ENCODE measurements at regions not wholly inside any gene's neighbourhood (a gene's known extent, or its start where the extent isn't known, plus 50 kb on each side); places are given as distances from the start of the nearest gene placed in this dataset.
"Not testable (repeated sequence)": the region's sequence is repeated elsewhere in the genome, so short reads cannot be mapped to it uniquely, and the experiment has no call there.

DNA sequence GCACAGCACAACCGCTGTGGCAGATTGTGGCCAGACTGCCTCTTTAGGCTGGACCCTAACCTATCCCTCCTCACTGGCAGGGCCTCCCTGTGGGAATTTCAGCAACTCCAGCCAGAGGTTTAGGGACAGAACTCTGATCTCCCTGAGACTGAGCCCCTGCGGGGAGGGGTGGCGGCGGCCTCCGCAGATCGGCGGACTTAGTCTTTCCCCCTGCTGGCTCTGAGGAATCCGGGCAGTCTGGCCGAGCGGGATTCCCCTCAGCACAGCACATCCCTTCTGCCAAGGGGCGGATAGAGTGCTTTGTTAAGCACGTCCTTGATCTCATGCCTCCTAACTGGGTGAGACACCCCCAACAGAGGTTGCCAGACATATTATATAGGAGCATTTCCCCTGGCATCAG lies 224.2 kb upstream of the NPY start:
- no peak for DNase-seq

DNA sequence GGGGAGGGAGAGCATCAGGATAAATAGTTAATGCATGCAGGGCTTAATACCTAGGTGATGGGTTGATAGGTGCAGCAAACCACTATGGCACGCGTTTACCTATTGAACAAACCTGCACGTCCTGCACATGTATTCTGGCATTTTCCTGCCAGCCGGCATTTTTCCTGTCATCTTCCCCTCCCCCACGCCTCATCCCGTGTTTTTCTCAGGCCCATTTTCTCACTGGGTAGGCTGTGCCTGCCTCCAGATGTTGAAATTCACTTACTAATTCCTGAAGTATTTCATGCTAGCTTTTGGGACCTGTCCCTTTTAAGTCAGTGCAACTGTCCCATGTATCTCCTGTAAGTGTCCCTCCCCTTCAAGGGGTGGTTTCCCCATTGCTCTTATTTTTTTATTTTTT lies 220.3 kb upstream of the NPY start:
- DNase-seq: no peak

DNA sequence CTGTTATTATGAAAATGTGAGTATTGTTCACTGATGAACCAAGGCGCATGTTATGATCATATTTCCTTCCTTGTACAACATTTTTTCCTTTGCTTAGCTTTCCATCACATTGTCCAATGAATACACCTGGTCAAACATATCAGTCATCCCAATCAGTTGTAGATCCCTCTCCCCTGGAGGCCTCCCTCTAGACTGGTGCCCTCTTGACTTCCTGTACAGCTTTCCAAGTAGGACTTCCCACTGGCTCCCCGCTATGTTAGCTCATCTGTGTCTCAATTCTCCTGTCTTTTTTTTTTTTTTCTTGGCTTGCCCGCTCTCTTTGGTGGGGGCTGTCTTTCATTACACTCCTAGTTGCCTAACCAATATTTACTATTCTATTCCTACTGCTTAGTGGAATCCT lies 214.2 kb upstream of the NPY start:
- DNase-seq: no peak

DNA sequence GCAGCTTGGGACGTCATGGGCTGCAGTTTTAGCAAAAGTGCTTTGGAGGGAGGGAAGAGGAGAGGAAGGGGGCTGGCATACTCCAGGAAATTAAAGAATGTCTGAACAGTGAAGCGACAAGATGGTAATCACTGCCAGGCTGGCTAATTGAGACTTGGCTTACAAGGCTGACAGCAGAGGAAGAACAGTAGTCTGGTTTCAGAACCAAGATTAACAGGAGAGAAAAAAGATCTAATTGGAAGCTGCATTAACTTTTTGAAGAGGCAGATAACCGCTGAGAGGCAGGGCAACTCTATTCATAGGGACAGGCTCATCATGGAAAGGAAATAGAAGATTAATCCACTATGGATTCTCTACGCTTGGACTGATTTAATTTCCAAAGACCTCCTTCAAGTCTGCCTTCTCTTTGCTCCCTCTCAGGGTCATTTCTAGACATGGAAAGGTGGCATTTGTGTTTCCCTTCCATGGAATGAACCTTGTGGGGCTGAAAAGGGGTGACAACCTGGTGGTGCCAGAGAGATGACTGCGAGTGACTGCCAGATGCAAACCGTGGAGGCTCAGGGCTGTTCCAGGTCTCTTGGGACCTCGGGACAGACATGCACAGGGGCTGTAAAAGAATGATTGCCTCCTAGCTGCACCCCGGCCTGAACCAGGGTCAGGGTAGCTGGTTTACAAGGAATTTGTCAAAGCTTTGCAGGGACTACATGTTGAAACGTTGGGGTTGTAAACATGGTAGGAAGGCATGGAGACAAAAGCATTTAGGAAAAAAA lies 210.2 kb upstream of the NPY start:
- DNase-seq: no peak

DNA sequence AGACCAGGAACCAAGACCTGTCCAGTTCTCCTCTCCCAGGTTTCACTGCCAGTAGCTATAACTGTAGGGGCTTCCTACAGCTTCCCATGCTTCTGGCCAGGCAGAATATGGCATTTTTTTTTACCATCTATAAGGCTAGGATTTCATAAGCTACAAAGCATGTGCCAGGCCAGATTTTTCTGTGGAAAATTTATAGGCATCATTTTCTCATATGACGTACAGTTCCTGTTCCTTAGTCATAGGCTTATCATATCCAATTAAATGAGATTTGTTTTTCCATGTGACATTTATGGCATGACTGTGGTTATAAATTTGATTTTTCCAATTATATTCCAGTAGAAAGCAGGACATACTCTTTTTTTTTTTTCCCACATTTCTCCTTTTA lies 208.6 kb upstream of the NPY start:
- no peak for DNase-seq

DNA sequence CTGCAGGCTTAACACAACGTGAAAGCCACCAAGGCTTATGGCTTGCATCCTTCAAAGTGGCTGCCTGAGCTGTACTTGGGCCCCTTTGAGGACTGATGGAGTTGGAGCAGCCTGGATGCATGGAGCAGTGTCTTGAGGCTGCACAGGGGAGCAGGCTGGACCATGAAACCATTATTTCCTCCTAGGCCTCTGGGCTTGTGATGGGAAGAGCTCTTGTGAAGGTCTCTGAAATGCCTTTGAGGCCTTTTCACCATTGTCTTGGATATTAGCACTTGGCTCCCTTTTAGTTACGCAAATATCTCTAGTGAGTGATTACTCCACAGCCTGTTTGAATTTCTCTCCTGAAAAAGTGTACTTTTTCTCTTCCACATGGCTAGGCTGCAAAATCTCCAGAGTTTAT lies 201.2 kb upstream of the NPY start:
- DNase-seq: no peak

DNA sequence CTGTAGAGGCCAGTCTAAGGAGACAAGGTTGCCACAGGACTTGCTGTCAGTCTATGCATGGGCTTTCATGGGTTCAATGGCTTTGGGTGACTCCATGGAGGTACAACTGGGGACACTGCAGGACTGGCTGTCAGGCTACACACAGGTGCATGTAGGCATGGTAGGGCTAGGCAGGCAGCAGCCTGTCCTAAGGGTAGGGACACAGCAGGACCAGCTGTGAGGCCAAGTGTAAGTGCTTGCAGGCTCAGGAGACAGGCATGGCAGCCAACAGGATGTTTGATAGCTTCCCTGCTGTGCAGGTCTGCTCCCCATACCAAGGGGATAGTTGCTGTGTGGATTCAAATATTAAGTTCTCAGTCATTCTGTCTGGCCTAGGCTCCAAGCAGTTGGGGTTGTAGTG lies 181.0 kb upstream of the NPY start:
- DNase-seq: no peak

DNA sequence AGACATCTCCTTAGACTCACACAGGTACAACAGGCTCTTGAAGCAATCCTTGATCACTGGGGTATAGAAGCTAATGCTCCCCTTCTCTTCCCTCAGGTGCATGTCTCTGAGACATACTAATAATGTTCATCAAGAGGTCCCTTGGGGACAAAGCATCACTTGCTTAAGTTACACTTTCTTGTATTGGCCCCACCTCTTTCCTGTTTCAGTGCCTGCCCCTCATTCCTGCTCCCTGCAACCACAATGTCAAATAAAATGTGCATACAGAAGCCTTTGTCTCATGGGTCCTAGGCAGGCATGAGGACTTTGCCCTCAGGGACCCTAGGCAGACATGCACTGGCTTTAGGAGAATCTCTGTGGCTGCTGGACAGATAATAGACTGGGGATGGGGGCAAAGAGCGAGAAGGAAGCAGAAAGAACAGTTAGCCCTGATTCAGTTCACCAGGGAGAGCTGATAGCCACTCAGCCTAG lies 175.0 kb upstream of the NPY start:
- DNase-seq: no peak

DNA sequence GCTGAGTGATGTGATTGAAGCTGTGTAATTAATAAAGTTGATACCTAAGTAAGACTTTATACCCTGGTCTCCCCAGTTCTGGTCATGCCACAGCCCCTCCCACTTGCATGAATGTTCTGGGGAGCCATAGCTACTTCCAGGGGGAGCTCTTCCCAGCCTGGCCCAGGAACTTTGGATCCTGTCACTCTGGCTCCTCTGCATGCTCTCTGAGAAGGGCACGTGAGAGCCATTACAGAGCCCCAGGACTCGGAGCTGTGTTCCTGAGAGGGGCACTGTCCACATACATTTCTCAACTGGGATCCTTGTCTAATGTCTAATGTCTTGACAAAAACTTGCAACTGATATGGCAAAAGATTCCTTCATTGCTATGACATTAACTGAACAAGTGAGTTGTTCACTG lies 173.9 kb upstream of the NPY start:
- no peak for DNase-seq

DNA sequence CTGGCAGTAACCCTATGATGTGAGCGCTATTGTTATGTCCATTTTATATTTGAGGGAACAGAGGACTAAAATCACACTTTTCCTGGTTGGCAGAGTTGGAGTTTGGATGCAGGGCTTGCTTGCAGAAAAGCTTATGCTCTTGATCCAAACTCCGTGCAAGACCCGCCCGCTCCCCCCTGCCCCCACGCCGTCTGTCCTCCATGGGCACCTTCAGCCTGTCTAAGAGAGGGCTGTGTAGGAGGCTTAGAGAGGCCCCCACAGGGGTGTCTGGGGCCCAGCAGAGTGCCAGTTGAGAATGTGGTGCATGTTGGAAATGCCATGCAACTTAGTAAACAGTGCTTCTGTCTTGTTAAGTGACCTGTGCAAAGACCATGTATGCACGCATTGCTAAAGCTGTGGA lies 170.5 kb upstream of the NPY start:
- DNase-seq: no peak

DNA sequence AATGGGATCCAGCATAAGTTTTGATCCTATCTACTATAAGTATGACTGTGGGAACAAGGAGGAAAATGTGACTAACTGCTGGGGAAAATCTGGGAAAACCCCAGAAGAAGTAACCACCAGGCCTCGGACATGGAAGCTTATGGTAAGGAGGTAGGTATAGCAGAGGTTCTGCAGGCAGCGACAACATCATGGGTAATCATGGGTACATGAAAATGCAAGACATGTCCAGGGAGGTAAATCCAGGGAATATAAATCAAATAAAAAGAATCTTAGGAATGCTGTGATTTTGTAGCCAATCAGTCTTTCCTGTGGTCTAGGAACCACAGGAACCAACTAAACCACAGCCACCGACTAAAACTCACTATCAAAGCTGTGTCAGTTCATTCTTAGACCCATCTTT lies 168.3 kb upstream of the NPY start:
- DNase-seq: no peak

DNA sequence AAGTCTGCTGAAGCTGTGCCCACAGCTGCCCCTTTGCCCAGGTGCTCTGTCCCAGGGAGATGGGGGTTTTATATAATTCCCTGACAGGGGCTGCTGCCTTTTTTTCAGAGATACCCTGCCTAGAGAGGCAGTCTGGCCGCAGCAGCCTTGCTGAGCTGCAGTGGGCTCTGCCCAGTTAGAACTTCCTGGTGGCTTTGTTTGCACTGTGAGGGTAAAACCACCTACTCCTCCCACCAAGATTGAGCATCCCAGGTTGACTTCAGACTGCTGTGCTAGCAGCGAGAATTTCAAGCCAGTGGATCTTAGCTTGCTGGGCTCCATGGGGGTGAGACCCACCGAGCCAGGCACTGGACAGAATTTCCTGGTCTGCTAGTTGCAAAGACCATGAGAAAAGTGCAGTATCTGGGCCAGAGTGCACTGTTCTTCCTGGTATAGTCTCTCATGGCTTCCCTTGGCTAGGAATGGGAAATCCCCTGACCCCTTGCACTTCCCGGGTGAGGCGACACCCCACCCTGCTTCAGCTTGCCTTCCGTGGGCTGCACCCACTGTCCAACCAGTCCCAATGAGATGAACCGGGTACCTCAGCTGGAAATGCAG lies 166.0 kb upstream of the NPY start:
- DNase-seq: not testable (repeated sequence)

DNA sequence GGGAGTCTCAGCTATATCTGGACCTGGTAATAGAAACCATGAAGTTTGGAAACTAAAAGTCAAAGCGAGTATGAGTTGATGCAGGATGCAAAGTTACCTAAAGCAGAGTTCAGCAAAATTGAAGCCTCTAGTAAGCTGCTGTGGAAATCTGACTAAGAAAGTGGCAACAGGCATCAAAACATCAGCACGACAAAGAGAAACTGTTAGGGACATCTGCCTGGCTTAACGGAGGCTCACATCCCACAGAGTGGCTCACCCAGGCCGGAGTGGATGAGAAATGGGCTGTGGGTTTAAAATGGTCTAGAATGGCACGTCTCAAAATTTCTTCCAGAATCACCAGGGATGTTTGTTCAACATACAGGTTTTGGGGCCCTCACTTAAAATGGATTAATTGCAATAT lies 164.1 kb upstream of the NPY start:
- no peak for DNase-seq

DNA sequence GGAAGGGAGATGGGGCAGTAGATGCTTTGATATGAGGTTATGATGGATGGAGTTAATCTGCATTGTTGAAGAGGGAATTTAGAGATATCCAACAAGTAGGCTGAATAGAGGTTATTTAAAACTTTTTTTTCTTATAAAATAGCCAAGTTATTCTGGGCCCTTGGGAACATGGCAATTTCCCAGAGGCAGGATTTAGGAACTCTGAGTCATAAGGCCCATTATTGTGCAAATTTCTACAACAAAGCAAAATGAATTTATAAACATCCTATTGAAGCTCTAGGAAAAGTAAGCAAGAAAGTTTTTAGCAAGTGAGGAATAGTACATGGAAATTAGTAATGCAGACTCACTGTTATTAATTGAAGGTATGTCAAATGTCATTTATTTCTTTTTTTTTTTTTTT lies 160.9 kb upstream of the NPY start:
- DNase-seq: no peak

DNA sequence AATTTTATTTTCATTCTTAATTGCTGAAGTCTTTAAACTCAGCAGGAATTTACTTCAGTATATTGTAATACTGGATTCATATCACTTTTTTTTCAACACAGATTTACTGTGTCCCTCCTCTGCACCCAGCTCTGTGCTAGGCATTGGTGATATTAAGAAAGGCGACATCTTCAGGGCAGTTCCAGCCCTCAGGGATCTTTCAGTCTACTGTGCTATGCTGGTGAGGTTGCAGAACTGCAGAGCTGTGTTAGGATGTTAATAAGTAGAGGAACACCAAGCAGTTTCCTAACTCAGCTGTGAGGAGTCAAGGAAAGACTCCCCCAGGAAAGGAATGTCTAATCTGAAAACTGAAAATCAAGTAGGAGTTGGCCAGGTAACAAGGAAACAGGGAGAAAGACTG lies 158.2 kb upstream of the NPY start:
- DNase-seq: no peak

DNA sequence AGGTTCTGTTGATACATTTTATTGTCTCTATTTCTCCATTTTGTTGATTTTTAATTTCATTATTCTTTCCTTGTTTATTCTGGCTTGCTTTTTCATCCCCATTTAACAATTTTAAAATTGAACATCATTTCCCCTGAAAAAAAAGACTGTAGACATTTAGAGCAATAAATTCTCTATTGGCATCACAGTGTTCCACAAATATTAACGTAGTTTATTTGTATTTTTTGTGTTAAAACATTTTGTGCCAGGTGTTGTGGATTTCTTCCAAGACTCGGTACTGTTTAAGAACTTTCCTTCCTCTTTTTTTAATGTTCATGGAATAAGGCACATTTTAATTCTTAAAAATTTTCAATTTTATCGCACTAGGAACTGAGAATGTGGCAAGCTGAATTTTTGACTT lies 156.1 kb upstream of the NPY start:
- no peak for DNase-seq

DNA sequence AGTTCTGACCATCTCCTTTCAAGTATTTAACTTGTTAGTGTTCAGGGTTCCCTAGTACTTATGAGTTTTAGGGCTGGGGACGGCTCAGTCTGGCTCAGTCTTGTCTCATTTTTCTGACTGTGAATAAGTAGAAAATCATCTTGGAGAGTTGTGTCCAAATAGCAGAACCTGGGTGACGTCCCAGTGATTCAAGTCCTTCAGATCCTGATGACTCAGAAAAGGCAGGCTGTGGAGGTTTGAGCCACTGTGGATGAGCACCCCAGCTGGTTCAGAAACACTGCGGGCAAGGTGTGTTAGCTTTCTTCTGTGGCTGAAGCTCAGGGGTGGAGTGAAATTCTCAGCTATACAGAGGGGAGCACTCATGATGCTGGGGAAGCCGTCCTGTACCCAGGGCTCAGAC lies 154.4 kb upstream of the NPY start:
- DNase-seq: no peak

DNA sequence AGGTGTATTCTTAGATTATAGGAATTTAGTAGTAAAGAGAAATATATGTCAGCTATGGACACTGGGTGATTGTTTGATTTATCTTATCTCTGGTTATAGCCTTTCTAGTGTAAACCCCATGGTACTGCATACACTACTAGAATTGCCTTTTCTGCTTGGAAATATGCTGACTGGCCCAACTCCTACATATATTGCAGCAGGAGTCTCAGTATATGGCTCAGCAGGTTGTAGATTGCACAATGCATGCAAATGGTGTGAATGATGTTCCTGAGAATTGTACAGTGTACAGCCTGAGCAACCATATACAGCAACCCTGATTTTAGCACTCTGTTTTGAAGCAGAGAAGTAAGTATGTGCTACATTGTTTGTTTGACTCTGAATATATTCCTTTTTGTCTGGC lies 153.4 kb upstream of the NPY start:
- no peak for DNase-seq

DNA sequence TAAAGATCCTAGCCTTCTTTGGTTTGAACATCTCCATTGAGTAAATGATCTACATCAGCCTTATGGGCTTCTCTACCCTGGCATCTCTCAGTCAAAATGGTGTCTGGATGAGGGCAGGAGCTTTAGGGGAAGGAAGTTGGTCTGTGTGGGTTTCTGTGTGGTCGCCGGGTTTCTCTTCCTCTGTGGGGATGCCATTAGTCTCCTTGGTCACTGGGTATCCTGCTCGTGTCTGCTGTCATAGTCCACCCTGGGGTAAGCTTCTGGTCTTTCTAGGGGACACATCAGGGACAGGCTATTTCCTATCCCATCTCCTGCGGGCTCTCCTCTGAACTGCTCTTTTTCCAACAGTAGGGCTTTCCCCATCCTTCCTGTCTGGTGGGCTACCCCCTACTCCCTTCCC lies 150.3 kb upstream of the NPY start:
- DNase-seq: no peak

DNA sequence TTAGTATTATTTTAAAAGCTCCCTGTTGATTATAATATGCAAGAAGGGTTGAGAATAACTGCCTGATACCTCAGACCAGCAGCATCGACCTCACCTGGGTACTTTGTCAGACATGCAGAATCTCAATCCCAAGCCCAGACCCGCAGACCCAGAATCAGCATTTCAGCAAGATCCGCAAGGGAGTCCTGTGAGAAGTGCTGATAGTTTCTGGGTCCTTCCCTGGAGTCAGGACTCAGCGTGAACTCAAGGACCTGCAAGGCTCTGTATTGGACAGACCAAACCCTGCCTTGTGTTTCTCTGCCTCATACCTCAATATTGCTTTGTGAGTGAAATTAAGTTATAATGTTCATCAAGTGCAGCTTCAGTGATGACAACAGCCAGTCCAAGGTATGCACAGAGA lies 149.5 kb upstream of the NPY start:
- no peak for DNase-seq

DNA sequence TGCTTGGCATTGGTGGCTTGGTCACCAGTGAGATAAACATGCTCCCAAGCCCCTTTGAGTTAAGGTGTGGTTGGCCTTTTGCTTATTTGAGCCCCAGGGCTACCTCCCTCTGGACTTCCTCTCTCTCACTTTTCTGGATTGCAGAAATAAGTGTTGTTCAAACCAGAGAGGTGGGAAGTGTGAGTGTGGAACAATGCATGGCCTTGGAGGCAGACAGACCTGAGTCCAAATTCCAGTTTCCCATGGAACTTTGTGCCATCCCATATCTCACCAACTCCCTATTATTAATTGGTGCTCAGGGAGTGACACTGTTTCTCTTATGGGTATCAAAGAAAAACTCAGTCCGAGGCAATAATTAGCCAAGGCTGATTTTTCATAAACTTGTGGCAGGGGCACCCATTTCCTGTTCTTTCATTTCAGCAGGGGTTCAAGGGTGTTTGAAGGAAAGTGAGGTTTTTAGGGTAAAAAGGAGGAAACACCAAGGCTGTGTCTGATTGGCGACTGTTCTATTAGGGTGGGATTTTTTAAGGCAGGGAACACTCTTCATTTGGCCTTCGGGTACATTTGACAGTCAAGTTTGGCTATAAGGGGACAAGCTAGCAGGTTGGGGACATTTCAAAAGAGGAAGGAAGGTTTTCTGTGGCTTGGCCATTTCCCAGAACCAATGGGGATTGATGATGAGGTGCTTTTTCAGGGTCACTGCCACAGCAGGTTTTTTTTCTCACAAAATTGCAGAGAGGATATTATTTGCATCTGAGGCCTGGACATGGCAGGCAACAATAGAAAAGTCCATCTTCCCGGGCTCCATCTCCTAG lies 148.8 kb upstream of the NPY start:
- DNase-seq: no peak

DNA sequence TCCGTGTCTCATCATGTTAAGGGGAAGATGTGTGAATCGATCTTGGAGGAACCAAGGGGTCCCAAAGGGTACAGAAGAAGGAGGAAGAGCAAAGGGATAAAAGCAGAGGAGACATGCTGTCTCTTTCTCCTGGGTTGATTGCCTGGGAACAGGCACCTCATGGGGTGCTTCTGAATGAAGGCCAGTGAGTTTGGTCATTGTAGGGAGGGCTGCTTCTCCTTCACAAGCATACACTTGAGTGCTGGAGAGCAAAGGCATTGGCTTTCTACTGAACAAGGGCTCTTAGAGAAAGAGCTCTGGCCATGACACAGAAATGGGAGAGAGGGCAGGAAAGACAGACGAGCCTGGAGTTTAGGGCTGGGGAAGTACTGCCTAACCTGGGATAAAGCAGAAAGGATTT lies 146.7 kb upstream of the NPY start:
- no peak for DNase-seq

DNA sequence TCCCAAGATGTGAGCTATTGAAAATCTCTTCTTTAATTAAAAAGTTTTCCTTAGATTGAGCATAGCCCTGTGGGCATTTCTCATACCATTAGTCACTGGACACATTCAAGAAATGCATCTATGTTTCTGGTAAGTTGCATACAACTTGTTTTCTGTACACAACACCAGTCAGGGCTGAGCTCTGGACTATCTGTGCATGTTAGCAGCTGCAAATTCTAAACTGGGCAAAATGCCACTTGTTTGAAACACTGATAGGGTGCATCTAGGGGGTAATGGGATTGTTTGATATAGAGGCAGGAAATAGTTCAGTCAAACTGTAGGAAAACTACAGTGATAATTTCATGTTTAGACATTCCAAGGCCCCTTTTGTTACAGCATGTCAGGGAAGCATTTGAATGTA lies 145.6 kb upstream of the NPY start:
- DNase-seq: no peak

DNA sequence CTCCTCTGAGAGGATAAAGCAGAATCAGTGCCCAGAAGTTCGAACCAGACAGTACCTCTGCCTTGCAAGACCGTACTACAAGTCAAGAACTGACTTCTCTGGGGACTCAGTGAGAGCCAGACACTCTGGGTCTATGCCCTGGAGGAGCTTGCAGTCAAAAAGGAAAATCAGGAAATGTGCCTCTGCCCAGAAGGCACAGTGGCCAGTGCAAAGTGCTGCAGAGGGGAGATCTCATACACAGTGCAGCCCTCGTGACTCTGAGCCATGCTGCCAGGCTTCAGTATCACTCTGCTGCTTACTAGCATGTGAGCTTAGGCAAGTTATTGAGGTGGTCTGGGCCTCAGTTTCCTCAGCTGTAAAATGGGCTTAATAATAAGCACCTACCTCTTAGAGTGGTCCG lies 144.0 kb upstream of the NPY start:
- DNase-seq: no peak
